Mesodermal cell (in vitro differentiated cells): ENCODE measurements at regions not wholly inside any gene's neighbourhood (a gene's known extent, or its start where the extent isn't known, plus 50 kb on each side); places are given as distances from the start of the nearest gene placed in this dataset.

ENCODE experiments used
- H3K27ac ChIP-seq: 2 replicates; pipeline ENCODE4 v1.7.0; 2013; ENCODE audit warnings: mild to moderate bottlenecking, low read depth, low read length, moderate library complexity; ENCODE audit not compliant: severe bottlenecking
- H3K36me3 ChIP-seq: 2 replicates; pipeline ENCODE4 v1.7.1; 2013; ENCODE audit warnings: mild to moderate bottlenecking, low read length, moderate library complexity; ENCODE audit not compliant: control insufficient read depth, insufficient read depth
- H3K4me1 ChIP-seq: one replicate; pipeline ENCODE4 v1.7.1; 2013; ENCODE audit warnings: mild to moderate bottlenecking, low read length; ENCODE audit not compliant: insufficient read depth, control insufficient read depth, poor library complexity, severe bottlenecking
- H3K4me3 ChIP-seq: 2 replicates; pipeline ENCODE4 v1.7.0; 2013; ENCODE audit warnings: low read length, control low read depth, mild to moderate bottlenecking; ENCODE audit not compliant: insufficient read depth, poor library complexity, severe bottlenecking; ENCODE audit errors: extremely low read depth
- H3K9me3 ChIP-seq: 2 replicates; pipeline ENCODE4 v1.7.1; 2013; ENCODE audit warnings: mild to moderate bottlenecking, low read length, moderate library complexity; ENCODE audit not compliant: control insufficient read depth
- WGBS, 2 experiments: methylation state at CpG; one replicate each; pipeline ENCODE4 v1.1.5; 2013; ENCODE audit warnings: missing lambda C conversion rate in 2 of 2; ENCODE audit not compliant: insufficient coverage in 2 of 2; 5-methylcytosine and 5-hydroxymethylcytosine counted together

DNA sequence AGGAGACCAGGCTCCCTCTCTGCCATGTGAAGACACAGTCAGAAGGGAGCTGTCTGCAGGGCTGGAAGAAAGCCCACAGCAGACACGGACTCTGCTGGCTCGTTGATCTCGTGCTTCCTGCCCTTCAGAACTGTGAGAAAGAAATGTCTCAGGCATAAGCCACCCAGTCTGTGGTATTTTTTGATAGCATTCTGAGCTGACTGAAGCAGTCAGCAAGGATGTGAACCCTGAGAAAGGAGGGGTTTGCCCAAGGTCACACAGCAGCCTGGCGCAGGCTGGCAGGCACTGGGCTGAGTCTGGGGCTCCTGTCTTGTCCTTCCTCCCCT, 255.1 kb upstream of the B3GAT1 start:
- Histone ChIP-seq H3K36me3 (no peaks in the 10 kb centered on the region), H3K4me1 (no peaks in the 10 kb centered on the region), H3K4me3 (no peak overlapping the region), H3K27ac (no peak overlapping the region), H3K9me3 (no peaks in the 10 kb centered on the region)
- WGBS, 2 experiments, result 95 to 100% methylated on average over 3 to 4 of the region's 4 CpGs

DNA sequence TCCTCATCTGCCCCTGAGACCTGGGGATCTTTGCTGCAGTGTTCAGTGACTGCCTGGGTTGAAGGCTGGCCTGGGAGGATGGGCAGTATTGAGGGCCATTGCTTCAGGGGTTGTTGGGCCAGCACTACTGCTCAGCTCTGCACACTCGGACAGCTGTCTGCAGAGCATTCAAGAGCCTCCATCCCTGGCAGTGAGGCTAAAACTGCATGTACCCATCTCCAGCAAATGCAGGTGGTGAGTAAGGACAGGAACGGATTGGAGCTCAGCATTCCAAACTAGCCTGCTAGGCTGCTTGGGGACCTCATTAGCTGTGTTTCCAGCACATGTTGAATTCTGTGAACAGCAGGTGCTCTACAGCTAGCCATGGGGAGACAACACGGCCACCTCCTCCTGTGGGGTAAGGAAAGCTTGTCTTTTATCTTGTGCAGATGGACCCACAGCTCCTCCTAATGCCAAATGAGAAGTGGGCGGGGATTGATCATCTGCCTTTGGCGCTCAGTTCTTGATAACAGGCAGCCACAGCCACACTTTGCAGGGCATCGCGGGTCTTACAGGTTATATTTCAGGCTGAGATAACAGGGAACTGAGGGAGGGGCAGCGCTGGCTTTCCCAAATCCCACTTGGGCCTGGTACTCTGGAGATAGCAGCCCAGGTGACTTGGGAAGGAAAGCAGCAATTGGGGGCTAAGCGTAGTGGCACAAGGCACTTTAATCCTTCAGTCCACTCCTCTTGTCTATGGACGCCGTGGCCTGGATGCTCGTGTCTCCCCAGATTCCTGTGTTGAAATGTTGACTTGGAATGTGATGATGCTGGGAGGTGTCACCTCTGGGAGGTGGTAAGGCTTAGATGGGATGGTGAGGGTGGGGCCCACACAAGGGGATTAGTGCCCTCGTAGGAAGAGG, 254.5 kb upstream of the B3GAT1 start:
- Histone ChIP-seq H3K4me3 (no peak overlapping the region), H3K27ac (no peak overlapping the region), H3K4me1 (no peaks in the 10 kb centered on the region), H3K36me3 (no peaks in the 10 kb centered on the region), H3K9me3 (no peaks in the 10 kb centered on the region)
- 89 to 93% methylated on average over 12 to 13 of the region's 13 CpGs for WGBS, 2 experiments

GRCh38 chr11:134665571-134666270, 253.7 kb upstream of the B3GAT1 start:
- H3K27ac ChIP-seq, result no peak overlapping the region
- WGBS, 2 experiments, result 88 to 94% methylated on average over 15 to 18 of the region's 19 CpGs
- H3K36me3 ChIP-seq, result no peaks in the 10 kb centered on the region
- no peaks in the 10 kb centered on the region for H3K9me3 ChIP-seq
- H3K4me3 ChIP-seq, result no peak overlapping the region
- no peaks in the 10 kb centered on the region for H3K4me1 ChIP-seq

DNA sequence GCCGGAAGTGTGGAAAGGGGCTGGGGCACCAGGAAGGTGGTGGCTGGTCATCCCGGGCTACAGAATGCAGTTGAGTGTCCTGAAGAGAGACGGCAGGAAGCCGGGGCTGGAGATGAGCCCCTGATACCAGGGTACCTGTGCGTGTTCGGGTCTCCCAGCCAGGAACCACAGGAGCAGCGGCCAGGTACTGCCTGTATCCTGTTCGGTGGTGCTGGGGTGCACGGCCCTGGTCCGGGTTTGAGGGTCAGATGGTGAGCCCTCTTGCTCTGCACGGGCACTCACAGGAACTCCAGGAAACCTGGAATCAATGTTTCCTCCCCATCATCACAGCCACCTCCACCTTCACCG, 253.1 kb upstream of the B3GAT1 start:
- Histone ChIP-seq H3K4me1 (no peaks in the 10 kb centered on the region), H3K4me3 (no peak overlapping the region), H3K9me3 (no peaks in the 10 kb centered on the region), H3K27ac (no peak overlapping the region), H3K36me3 (no peaks in the 10 kb centered on the region)
- 83 to 85% methylated on average over 9 to 12 of the region's 12 CpGs for WGBS, 2 experiments

GRCh38 chr11:134664447-134665187, 252.6 kb upstream of the B3GAT1 start:
- no peak overlapping the region for H3K27ac ChIP-seq
- no peaks in the 10 kb centered on the region for H3K36me3 ChIP-seq
- 94% methylated on average over 6 to 15 of the region's 25 CpGs for WGBS, 2 experiments
- H3K9me3 ChIP-seq, result no peaks in the 10 kb centered on the region
- H3K4me1 ChIP-seq, result no peaks in the 10 kb centered on the region
- H3K4me3 ChIP-seq, result no peak overlapping the region

GRCh38 chr11:134663506-134664313, 251.7 kb upstream of the B3GAT1 start:
- no peaks in the 10 kb centered on the region for H3K4me1 ChIP-seq
- WGBS, 2 experiments, result 86 to 96% methylated on average over 10 to 11 of the region's 11 CpGs
- H3K36me3 ChIP-seq, result no peaks in the 10 kb centered on the region
- no peak overlapping the region for H3K4me3 ChIP-seq
- no peak overlapping the region for H3K27ac ChIP-seq
- H3K9me3 ChIP-seq, result no peaks in the 10 kb centered on the region

DNA sequence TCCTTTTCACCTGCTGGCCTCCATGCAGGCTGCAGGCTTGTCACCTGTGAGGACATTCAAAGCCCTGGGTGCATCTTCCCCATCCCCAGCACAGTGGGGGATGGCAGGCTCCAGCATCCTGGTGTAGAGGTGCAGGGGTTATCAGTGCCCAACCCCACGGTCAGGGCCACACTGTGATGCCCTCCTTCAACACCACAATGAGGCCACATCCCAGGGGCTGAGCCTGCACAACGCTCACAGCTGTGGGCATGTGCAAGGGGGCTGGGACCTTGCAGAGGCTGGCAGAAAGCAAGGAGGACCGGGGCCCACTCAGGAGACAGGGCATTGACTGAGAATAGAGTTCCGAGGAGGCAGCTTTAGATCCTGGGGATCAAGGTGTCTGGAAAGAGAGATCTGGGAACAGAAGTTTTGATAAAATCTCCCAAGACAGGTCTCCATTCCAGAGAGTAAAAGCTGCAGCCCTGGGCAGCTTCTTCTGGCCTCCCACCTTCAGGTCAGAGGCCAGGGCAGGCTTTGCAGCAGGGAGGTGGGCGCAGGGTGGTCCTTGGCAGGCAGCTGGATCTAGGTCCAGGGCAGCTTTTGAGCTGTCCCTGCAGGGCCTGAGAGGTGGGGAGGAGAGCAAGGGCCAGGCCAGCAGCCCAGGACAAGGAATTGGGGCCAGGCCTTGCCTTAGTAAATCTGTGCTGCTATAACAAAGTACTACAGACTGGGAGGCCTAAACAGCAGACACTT, 250.8 kb upstream of the B3GAT1 start:
- WGBS, 2 experiments, result 92 to 100% methylated on average over 2 to 4 of the region's 5 CpGs
- H3K27ac ChIP-seq, result no peak overlapping the region

DNA sequence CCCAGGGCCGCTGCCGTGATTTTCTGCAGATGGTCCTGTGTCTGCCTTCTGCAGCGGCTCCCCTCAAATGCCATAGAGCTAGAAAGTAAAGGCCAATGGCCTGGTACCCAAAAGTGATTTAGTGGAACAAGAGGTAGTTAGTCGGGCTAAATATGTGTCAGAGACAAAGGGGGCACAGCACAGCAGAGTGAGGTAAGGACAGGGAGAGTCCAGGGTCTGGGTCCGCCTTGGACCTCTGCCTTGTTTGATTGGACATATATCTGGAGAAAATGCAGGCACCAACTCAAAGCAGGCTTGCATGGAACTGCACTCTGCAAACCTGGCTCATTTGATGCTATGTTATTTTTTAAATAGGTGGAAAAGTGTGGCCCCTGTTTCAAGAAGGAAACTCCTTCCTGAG, 249.6 kb upstream of the B3GAT1 start:
- Histone ChIP-seq H3K27ac (no peak overlapping the region), H3K9me3 (no peaks in the 10 kb centered on the region), H3K4me3 (no peak overlapping the region), H3K36me3 (no peaks in the 10 kb centered on the region), H3K4me1 (no peaks in the 10 kb centered on the region)
- 87 to 88% methylated on average over 5 of the region's 5 CpGs for WGBS, 2 experiments

More for the DNA sequence above, 250.8 kb upstream of the B3GAT1 start:
- no peak overlapping the region for H3K4me3 ChIP-seq
- no peaks in the 10 kb centered on the region for H3K9me3 ChIP-seq
- H3K36me3 ChIP-seq, result no peaks in the 10 kb centered on the region
- H3K4me1 ChIP-seq, result no peaks in the 10 kb centered on the region

DNA sequence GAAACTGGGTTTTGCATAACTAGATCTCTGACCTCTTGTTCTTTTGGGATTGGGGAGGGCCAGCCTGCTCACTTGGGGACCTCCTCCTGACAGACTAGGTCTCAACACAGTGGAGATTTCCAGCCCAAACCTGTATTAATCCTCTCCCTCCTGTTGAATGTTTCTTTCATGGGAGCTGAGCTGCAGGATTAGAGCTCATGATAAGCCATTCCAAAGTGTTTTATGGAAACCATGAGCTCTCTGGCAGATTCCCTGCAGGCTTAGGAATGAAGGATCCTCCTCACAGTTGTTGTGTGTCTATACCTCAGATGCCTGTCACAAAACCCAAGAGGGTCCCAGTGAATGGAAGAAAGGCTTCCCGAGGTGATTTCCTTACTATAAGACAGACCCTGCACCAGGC, 248.4 kb upstream of the B3GAT1 start:
- no peaks in the 10 kb centered on the region for H3K36me3 ChIP-seq
- H3K27ac ChIP-seq, result no peak overlapping the region
- H3K4me3 ChIP-seq, result no peak overlapping the region
- 88 to 100% methylated on average over 1 of the region's 1 CpG for WGBS, 2 experiments
- no peaks in the 10 kb centered on the region for H3K4me1 ChIP-seq
- H3K9me3 ChIP-seq, result no peaks in the 10 kb centered on the region

GRCh38 chr11:134659882-134660281, 247.8 kb upstream of the B3GAT1 start:
- 95% methylated on average over 3 to 5 of the region's 8 CpGs for WGBS, 2 experiments
- Histone ChIP-seq H3K4me1 (no peaks in the 10 kb centered on the region), H3K27ac (no peak overlapping the region), H3K9me3 (no peaks in the 10 kb centered on the region), H3K4me3 (no peak overlapping the region), H3K36me3 (no peaks in the 10 kb centered on the region)
